Limb (tissue), 2 donors: ENCODE measurements at regions not wholly inside any gene's neighbourhood (a gene's known extent, or its start where the extent isn't known, plus 50 kb on each side); places are given as distances from the start of the nearest gene placed in this dataset.

ENCODE experiments used
- DNase-seq, 2 donors: peaks; one replicate each; pipeline ENCODE4 v3.0.0-alpha.2; 2016; ENCODE audit errors: extremely low spot score in 2 of 2

DNA sequence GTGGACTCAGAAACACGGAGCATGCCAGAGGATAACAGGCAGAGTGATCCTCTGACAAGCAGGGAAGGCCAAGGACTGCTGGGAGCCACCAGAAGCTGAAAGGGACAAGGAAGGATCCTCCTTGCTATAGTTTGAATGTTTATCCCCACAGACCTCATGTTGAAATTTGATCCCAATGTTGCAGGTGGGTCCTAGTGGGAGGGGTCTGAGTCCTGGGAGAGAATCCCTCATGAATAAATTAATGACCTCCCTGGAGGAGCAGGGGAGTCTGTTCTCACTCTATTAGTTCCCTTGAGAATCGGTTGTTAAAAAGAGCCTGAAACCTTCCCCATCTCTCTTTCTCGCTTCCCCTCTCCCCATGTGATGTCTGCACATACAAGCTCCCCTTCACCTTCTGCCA lies 124.4 kb downstream of the FBXO15 start:
- no peak for DNase-seq

DNA sequence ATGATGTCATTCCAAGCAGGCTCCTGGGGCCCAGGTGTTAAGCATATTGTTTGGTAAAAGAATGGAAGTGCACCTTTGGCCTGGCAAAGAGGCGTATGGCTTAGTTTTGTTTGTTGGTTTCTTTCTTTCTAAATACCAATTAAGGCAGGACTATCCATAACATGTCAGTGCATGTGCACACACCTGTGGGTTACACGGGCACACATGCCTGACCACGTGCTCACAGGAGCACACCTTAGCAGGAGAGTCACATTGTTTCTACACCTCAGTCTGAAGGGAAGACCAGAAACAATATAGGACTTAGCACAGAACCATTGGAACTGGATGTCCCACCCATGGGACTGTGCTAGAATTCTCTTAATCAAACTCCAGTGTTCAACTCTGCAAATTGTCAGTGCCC lies 127.8 kb downstream of the FBXO15 start:
- no peak for DNase-seq

DNA sequence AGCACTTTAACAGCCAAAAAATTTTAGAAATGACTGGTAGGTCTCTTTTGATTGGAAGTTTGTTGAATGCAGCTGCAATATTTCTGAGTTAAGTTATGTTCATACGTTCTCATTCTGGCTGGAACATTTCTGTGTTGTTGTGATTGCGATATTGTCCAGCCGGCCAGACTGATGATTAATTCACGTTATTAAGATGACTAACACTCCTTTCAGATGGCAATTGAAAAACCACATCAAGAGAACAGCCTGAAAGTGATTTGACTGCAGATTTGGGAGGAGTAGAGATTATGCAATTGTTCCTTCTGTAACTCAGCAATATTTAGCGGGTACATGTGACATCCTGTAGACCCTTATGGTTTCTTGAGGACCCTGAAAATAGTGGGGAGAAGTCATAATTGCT lies 133.7 kb downstream of the FBXO15 start:
- no peak for DNase-seq

DNA sequence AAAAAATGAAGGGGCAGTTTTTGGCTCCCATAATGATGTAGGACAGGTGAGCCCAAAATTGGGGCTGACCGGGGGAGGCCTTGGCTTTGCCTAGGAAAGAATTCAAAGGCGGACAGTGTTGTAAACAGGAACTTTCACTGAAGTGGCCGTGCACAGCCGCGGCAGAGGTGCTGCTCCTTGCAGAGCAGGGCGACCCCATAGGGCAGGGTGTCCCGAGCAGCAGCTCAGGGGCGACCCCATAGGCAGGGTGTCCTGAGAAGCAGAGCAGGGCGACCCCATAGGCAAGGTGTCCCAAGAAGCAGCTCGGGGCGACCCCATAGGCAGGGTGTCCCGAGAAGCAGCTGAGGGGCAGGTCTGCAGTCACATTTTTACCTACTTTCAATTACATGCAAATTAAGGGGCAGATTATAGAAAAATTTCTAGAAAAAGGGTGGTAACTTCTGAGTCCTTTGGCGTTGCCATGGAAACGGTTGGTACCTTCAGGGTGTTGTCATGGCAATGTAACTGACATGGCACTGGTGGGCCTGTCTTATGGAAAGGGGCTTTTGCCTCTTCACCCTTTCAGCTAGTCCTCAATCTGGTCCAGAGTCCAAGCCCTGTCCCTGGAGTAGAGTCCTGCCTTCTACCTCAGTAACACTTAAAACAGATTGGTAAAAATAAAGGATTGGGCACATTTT lies 134.5 kb downstream of the FBXO15 start:
- no peak for DNase-seq

DNA sequence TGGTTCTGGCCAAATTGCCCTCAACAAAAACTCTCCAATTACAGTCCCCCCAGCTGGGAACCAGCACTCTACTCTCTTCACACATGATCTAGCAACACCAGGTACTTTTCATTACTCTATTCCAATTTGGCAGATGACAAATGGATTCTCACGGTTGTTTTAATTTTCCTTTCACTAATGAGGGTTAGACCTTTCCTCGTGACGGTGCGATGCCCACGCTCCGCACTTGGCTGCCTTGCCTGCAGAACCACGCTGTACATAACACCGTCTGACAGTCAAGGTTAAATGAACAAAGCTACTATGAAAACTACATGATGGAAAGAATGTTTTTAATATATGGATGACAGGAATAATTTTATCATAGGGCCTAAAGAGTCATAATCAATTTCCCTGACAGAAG lies 141.5 kb downstream of the FBXO15 start:
- no peak for DNase-seq

DNA sequence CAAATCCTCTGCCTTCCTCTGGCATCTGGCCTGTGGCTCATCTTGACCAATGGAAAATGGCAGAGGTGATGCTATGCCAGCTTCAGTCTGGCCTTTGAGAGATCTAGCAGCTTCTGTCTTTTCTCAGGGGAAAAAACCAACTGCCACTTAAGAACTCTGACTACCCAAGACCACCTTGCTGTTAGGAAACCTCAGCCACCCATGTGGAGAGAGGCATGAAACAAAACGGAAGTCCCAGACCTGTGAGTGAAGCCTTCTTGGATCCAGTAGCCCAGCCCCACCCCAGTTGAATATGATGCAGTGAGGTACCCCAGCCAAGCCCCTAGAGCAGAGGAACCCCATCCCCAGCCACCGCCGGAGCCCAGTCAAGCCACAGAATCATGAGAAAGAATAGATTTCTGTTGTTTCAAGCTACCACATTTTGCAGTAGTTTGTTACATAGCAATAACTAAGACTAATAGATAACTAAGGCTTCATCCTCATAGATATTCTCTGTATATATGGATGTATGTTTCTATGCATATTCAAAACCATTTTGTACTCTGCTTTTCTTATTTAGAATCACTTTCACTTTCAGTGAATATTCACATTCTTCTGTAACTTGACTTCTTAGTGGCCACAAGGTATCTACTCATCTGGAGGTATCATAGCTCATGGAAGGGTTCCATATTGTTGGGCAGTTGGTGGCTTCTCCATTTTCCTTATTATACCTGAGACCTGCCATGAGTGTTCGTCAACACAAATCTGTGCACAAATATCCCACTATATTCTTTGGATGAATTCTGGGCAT lies 142.1 kb downstream of the FBXO15 start:
- no peak for DNase-seq

DNA sequence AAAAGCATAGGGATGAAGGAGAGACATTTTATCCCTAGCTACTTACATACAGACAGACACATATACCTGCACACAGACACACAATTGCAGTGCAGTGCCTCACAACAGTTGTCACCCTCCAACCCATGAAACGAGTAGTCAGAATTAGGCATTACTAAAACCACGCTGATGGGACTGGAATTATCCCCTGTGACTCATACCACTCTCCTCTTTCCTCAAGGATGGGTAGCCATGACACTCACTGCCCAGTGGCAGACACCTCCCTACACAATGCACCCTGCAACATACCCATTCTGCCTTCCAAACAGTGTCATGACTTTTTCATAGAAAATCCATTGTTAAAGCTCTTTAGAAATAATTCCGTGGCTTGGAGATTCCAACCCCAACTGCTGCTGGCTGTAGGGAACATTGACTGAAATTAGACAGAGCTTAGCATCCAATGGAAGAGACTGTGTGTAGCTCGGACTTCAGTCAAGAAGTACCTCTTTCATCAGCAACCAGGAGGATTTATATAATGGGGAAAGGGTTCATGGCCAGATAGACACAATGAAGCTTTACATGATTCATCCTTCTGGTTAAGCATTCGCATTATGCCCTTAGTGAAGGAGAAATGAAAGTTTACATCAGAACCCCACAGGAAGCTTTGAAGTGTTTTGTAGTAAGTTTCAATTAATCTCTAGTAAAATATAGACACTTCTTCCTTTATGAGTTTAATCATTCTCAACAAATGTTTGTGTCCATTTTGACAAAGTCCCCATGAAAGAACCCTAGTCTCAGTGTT lies 155.2 kb downstream of the FBXO15 start:
- no peak for DNase-seq

DNA sequence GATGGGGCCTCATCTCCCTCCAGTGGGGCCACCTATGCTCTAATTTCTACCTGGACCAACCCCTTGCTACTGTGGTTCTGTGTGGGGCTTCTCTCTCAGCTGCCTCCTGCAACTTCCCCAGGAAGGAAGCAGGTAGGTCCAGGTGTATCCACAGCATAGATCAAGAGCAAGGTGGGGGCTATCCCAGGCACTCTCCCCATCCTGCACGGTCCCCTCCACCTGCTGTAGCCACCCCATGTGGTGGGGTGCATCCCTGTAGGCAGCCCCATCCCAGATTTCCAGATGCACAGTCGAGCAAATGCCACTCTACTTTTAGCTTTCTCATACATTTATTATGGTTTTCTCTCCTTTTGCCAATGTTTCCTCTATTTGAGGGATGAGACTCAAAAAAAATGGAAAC lies 156.1 kb downstream of the FBXO15 start:
- no peak for DNase-seq

DNA sequence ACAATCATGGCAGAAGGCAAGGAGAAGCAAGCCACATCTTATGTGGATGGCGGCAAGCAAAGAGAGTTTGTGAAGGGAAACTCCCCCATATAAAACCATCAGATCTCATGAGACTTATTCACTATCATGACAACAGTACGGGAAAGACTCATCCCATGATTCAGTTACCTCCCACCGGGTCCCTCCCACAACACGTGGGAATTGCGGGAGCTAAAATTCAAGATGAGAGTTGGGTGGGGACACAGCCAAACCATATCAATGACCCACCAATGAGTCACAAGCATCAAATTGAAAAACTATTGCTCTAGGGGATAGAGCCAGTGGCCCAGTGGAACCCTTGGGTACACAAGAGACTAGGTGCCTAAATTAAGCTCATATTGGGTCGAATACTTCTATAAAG lies 157.4 kb downstream of the FBXO15 start:
- no peak for DNase-seq

DNA sequence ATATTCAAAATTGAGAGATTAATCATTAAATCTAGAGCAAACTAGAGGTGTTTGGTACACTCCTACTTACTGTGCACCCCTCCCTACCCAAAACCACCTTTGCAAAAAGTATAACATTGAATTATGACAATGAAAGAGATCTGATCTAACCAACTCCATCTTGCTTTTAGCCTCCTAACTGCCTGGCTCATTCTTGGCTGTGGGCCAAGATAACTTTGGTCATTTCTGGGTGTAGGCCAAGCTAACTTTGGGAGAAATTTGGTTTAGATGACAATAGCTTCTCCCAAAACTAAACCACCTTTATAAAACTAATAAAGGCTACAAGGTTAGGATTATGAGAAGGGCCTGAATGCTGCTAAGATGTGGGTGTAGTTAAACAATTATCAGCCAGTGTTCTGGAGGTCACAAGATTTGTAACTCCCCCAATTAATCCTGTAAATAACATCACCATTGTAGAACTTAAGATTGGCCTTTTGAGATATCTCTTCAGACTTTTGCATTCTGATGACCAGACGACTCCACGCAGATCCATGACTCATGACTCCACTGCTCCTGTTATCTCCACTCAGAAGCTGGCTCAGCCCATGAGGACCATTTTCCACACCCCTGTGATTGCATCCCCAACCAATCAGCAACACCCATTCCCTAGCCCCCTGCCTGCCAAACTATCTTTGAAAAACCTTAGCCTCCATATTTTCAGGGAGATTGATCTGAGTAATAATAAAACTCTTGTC lies 160.2 kb downstream of the FBXO15 start:
- DNase-seq, result no peak

DNA sequence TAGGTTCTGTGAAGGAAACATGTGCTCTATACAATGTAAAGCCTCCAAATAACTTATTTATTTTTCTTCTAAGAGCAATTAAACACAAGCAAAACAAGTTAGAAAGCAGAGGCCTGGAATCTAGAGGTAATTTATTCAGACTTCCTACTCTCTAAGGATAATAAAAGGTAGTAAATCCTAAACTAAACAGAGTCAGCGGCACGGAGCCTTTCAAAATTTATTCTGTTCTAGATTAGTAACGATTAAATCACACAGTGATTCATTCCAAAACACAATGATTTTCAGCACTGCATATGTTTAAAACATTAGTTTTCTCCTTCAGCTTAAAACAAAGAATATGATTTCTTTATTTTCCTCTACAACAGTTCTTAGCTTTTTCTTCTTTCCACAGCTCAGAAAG lies 160.9 kb downstream of the FBXO15 start:
- no peak for DNase-seq

DNA sequence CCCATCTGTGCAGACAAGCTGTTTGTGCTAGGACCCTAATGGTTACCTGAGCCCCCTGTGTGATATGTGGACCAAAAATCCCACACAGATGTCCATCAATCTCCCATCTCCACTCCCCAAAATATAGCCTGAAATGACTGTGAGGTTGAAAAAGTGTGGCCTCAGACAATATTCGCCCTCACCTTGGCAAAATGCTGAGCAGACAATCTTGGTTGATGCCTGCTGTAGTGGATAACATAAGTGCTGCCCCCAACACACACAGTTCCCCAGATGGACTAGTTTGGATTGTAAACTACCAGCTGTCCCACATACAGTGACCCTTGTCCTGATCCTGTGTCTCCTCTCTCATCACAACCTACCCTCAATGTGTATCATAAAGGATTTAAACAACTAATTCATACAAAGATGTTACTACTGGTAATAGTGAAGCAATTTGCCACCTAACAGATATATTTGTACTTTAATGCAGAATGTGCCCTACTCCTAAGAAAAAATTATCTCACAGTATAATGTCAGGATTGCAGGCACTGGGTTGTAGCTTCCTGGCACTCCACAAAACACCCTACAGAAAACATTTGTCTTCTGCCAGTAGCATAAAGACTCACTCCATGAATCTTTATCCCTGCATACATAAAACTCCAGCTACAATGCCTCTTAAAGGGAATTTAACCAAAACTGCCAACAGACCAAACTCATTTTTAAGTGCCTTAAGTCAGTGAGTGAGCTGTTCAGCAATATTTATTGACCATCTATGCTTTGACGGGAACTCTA lies 161.6 kb downstream of the FBXO15 start:
- DNase-seq, result no peak

DNA sequence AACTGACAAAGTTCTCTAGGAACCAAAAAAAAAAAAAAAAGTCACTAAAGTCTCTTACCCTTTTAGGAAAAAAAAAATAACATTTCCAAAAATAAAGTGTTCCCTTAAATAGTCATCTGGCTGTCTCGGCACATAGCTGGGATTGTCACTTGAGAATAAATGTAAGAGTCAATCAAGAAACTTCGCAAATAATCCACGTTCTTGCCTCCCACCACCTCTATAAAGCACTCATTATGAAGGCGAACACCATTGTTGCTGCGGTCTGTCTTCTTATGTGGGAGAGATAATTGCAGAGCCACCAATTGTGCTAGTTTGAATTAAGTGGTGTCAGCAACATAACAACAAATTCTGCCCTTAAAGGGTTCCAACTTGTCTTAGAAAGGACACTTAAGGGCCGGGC lies 163.7 kb downstream of the FBXO15 start:
- no peak for DNase-seq

DNA sequence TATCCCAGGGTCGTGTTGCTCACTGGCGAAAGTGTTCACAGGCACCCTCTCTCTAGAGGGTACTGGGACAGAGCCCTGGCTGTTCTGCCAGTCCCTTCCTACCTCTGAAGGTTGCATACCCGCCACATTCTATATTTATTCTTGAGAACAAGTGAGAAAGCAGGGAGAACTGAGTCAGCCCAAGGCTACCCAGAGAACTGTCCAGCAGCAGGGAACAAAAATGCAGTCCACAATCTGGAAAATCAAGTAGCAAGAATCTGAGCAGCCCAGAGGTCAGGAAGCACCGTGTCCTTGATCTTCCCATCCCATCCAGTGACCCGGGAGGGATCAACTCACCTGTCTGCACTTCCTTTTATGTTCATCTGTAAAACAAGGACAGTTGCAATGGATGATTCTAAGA lies 164.1 kb downstream of the FBXO15 start:
- no peak for DNase-seq

DNA sequence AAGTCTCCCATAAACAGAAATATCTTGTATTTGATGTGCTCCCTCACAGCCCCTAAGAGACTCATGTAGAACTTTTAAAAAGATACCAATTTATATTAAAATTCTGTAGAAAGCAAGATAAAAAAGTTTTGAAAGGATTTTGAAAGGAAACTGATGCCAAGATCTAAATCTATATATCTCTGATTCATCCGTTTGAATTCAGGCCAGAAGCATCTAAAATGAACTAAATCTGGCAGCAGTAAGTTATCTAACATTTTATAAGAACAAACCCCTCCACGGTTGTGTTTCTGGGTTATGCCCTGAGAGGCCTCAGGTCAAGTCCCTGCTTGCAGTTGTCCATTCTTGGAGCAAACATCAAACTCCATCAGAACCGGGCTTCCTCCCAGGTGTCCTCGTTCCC lies 165.8 kb downstream of the FBXO15 start:
- DNase-seq, result no peak

DNA sequence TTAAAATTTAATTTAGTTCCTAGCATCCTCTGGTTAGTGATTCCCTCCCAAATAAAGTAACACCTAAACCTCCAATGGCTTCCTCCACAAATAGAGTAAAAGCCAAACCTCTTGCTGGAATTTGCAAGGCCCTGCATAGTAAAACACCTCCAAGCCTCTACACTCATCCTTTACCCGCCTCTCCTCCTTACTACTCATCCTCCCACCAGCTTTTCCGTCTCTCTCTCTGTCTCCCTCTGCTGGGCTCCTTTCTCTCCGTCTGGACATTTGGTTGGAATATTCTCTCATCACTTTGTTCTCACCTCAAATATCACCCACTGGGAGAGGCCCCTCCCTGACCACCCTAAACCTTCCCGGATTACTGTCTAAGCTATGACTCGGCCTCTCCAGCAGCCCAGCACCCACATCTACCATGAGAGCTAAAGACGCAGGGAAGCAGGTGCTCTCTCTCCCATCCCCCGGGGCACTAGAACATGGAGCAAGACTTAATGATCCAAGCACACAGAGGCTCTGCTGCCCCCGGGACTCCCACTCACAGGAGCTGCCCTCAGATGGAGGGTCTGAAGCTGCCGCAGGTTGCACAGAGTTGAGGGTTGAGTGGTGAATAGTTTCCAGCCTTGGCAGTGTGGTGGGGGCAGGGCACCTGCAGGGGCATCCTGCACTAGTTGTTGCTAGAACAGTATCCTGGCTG lies 167.2 kb downstream of the FBXO15 start:
- DNase-seq, result no peak

DNA sequence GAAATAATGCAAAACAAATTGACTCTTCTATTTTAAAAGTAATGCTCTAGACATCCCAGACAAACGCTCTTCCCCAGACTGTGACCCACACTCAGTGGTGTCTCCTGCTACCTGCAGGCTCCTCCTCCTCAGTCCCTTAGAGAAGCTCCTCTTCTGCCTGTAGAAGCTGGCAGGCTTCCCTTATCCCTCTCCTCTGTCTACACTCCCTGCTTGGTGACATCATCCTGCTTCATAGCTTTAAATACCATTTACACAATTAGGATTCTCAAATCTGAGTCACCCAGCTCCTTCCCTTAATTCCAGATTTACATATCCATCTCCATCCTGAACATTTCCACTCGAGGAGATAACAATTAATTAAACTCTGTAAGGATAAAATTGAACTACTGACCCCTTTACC lies 167.9 kb downstream of the FBXO15 start:
- DNase-seq, result no peak

DNA sequence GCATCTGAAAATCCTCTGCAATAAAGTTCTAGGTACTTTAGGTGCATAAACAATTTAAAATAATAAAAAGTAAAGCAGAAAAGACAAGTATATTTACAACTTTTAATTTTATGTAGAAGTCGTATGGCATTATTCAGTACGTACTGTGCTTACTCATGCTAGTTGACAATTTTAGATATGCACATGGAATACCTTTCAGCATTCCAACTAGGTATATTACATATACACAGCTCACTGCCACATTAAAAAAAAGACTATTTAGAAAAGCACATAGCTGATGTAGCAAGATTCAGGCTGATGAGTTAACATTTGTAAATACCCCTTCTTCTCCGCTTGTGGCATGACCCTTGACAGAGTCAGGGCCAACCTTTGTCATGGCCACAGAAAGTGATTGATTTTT lies 171.2 kb downstream of the FBXO15 start:
- DNase-seq, result no peak

DNA sequence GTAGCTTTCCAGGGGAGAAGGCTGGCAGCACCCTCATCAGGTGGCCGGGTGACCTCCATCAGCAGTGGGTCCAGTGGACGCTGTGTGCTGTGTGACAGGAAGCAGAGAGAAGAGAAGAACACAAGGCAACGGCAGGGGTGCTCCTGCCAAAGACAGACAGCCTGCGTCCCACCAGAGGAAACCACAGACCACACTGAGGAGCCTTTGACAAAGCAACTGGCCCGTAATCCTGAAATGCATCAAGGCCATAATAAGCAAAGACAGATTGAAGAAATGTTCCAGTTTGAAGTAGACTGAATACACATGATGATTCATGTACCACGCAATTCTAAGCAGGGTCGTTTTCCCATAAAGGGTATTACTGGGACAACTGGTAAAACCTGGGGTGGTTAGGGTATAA lies 172.4 kb downstream of the FBXO15 start:
- DNase-seq, result no peak

DNA sequence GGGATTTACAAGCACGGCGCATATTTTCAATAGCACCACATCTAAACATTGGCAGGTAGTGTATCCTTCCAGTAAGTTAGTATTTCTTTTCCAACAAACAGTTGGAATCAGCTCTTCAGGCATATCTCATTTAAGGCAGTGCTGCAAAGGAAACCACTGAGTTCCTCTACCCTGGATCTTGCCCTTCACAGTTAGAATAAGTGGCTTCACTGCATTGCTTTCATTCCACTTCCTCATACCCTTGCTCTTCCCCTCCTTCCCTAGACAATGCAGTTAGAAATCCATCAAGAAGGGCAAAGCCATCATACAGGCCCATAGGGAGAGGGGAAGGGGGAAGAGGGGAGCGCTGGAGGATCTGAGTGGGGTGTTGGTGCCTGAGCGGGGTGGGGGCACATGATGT lies 173.7 kb downstream of the FBXO15 start:
- DNase-seq, result no peak

DNA sequence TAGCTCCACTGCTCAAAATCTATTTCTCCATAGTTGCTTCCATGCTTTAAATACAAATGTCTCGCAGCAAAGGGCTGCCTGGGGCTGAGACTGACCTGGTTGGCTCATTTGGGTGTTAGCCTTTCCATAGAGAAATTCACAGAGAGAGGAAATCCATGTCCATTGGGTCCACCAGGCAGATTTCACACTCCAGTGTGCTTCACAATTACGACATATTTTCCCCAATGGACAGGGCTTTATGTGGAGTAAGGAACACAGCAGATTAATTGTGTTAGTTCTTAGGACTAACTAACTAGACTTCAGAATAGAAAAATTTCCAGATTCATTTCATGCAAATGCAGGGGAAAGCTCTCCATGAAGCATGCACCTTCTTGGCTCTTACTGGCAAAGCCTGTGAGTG lies 180.7 kb downstream of the FBXO15 start:
- DNase-seq, result no peak
